AG04450 (cell line): ENCODE measurements at regions not wholly inside any gene's neighbourhood (a gene's known extent, or its start where the extent isn't known, plus 50 kb on each side); places are given as distances from the start of the nearest gene placed in this dataset.

Experiments
- CTCF ChIA-PET: fragments of 300-600, 350-600 bp; formaldehyde crosslinking; extraction: SDS; loops from one replicate; lab custom pipeline; 2022; ENCODE audit warnings: antibody characterized with exemption, inconsistent platforms; lab: Charles Lee
- POLR2A ChIA-PET: fragments of 350-600 bp; formaldehyde crosslinking; extraction: SDS; loops from one replicate; lab custom pipeline; 2021; ENCODE audit warnings: antibody characterized with exemption, inconsistent platforms; lab: Yijun Ruan, JAX
- DNase-seq: peaks from one replicate; pipeline ENCODE4 v3.0.0-alpha.2; 2011; ENCODE audit warnings: low read depth, low spot score
- H3K27ac ChIP-seq: one replicate; pipeline ENCODE4 v1.5.1; 2012; ENCODE audit warnings: low read depth, low read length, control low read depth
- H3K27me3 ChIP-seq: one replicate; pipeline ENCODE4 v1.6.0; 2012; ENCODE audit warnings: low read length; ENCODE audit not compliant: control insufficient read depth, insufficient read depth
- H3K4me3 ChIP-seq: 2 replicates; pipeline ENCODE4 v1.5.1; 2011; ENCODE audit warnings: mild to moderate bottlenecking, low read depth, low read length, control low read depth
- H3K9me3 ChIP-seq: 2 replicates; pipeline ENCODE4 v1.5.1; 2012; ENCODE audit warnings: low read length; ENCODE audit not compliant: control insufficient read depth, insufficient read depth
- CTCF ChIP-seq: IDR thresholded peaks from 2 replicates; pipeline ENCODE4 v1.5.1; 2011; ENCODE audit warnings: low read depth, low read length, control low read depth, inconsistent platforms

GRCh38 chr6:43942616-43943015, 172.6 kb downstream of the VEGFA start:
- POLR2A ChIA-PET, result no interaction called here
- no peak overlapping the region for H3K27ac ChIP-seq

DNA sequence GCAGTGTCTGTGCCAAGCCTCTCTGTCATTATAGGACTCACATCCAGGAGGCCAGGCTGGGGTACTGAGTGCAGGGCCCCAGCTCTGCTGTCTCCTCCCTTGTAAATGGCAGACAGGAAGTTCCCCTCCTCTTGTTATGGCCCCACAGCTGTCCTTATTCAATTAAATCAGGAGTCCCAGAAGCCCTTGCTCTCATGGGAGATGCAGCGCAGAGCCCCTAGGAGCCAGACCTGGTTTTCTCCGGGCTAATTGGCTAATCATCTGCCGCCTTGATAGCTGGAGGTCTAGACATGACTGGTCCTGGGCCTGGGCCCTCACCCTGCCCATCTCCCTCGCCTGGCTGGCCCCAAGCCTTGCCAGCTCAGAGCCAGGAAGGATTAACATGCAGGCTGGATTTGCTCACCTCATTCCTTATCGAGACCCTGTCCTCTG, 172.0 kb downstream of the VEGFA start:
- Histone ChIP-seq H3K27ac (no peak overlapping the region), H3K27me3 (peaks cover 4% of the 10 kb centered on the region), H3K9me3 (peaks cover 9% of the 10 kb centered on the region), H3K4me3 (no peak overlapping the region)
- no peak for TF ChIP-seq CTCF
- no peak for DNase-seq
- ChIA-PET CTCF (interaction anchor here (1.1 to 1.3 kb wide), 2 partner anchors 124 to 133 kb away, joined by 3 to 4 read pairs; no protein-coding TSS in a partner anchor), POLR2A (no interaction called here)

More at GRCh38 chr6:43942616-43943015, 172.6 kb downstream of the VEGFA start:
- H3K4me3 ChIP-seq, result no peak overlapping the region
- no peak for TF ChIP-seq CTCF
- CTCF ChIA-PET, result interaction anchor here (1.0 kb wide), 1 partner anchor 9 kb away, joined by 3 read pairs; no protein-coding TSS in a partner anchor
- peaks cover 9% of the 10 kb centered on the region for H3K9me3 ChIP-seq
- peaks cover 4% of the 10 kb centered on the region for H3K27me3 ChIP-seq
- no peak for DNase-seq

DNA sequence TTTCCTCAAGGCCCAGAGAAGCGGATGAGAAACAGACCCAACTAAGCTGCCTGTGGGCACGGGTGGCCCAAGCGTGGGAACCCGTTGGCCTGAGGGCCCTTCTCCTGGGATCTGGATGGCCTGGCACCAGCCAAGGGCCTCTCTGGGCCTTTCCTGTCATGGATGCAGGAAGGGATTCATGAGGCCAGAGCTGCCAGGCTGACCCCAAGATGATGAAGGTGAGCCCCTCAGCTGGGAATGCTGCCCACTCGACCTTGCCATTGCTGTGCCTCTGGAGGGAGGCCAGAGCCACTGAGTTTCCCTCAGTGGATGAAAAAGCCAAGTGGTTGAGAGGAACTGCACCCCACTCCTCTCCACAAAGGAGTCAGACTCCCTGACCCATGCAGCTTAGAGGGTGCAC, 171.2 kb downstream of the VEGFA start:
- no peak overlapping the region for H3K27ac ChIP-seq
- H3K4me3 ChIP-seq, result no peak overlapping the region
- ChIA-PET POLR2A (no interaction called here), CTCF (interaction anchor here (0.8 to 1.3 kb wide), 4 partner anchors 124 to 366 kb away, joined by 3 to 4 read pairs (median 4); no protein-coding TSS in a partner anchor)
- peaks cover 4% of the 10 kb centered on the region for H3K27me3 ChIP-seq
- no peak for TF ChIP-seq CTCF
- no peak for DNase-seq
- peaks cover 9% of the 10 kb centered on the region for H3K9me3 ChIP-seq

DNA sequence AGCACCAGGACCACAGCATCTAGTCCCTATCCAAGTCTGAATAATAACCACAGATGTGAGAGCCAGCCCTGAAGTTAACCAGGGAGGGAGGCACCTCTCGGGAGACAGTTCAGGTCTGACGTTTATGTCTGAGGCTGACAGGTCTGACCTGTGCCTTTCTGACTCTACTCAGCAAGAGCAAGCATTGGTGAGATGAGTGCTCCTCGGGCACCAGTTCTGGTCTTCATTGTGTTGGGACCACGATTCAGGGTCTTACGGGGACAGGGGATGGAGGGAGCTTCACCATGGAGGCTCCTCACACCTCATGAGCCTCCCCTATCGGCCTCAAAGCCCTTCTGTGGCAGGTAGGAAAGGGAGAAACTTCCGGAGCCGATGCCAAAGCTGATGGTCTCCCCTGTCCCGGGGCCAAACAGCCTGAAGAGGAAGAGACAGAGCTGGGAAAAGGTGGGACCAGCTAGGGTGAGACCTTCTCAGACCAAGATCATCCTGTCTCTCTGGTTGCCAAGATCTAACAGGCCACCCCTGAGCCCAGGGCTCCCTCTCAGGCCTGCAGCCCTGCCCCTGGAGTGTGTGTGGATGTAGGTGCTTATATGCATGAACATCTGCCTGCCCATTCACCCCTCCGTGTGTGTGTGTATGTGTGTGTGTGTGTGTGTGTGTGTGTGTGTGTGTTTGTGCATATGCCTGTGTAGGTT, 170.5 kb downstream of the VEGFA start:
- CTCF ChIA-PET, result interaction anchor here (0.8 to 1.3 kb wide), 4 partner anchors 123 to 365 kb away, joined by 3 to 4 read pairs (median 4); no protein-coding TSS in a partner anchor
- H3K4me3 ChIP-seq, result no peak overlapping the region
- TF ChIP-seq CTCF, result no peak
- no peak overlapping the region for H3K27ac ChIP-seq
- POLR2A ChIA-PET, result no interaction called here
- no peak for DNase-seq
- peaks cover 5% of the 10 kb centered on the region for H3K9me3 ChIP-seq
- H3K27me3 ChIP-seq, result peaks cover 7% of the 10 kb centered on the region

- no peak for TF ChIP-seq CTCF
- peaks cover 7% of the 10 kb centered on the region for H3K27me3 ChIP-seq
- DNase-seq, result no peak
- no peak overlapping the region for H3K27ac ChIP-seq
- ChIA-PET POLR2A (no interaction called here), CTCF (no interaction called here)
- no peak overlapping the region for H3K4me3 ChIP-seq
- H3K9me3 ChIP-seq, result peaks cover 2% of the 10 kb centered on the region
Measured at GRCh38 chr6:43940071-43940392, 170.0 kb downstream of the VEGFA start.
